Endothelial cell of umbilical vein (primary cell): ENCODE measurements at regions not wholly inside any gene's neighbourhood (a gene's known extent, or its start where the extent isn't known, plus 50 kb on each side); places are given as distances from the start of the nearest gene placed in this dataset.

Experiments used
- BruUV-seq: library from RNA; stranded (reverse); fragments of 400-500 nt; replicated peaks from 2 replicates; lab custom pipeline; 2021; lab: Mats Ljungman, UMichigan
- CTCF ChIA-PET: fragments of 300-600, 350-600 bp; sonication (Branson Sonifier 250); formaldehyde crosslinking; loops from one replicate; lab custom pipeline; 2021; ENCODE audit warnings: antibody characterized with exemption, inconsistent platforms; lab: Charles Lee
- POLR2A ChIA-PET: fragments of 300-600, 350-600 bp; sonication (Branson Sonifier 250); formaldehyde crosslinking; loops from one replicate; lab custom pipeline; 2021; ENCODE audit warnings: antibody characterized with exemption, inconsistent platforms; lab: Charles Lee
- DNase-seq: peaks from one replicate; pipeline ENCODE4 v3.0.0-alpha.2; 2011; ENCODE audit warnings: low read depth, low spot score
- FAIRE-seq: peaks from 2 replicates; lab custom pipeline; 2011; peaks lifted over from hg19 to GRCh38; lab: Jason Lieb, UNC
- H2AFZ ChIP-seq: 2 replicates; pipeline ENCODE4 v1.6.0; 2012; ENCODE audit warnings: low read depth, low read length, control low read depth, inconsistent platforms
- H3K27ac ChIP-seq: 2 replicates; pipeline ENCODE4 v1.5.1; 2011; ENCODE audit warnings: low read depth, mild to moderate bottlenecking, control low read depth, low read length, moderate library complexity; ENCODE audit not compliant: insufficient read depth
- H3K27me3 ChIP-seq, 2 experiments: 2 replicates each; pipeline versions ENCODE4 v1.6.0 to v1.6.1; 2011; ENCODE audit warnings: low read length in 2 of 2, mixed read lengths in 1 of 2; ENCODE audit not compliant: control insufficient read depth in 2 of 2, insufficient read depth in 2 of 2
- H3K36me3 ChIP-seq, 2 experiments: 2 replicates in 1 of 2; 3 replicates in 1 of 2; pipeline ENCODE4 v1.5.1; 2011; ENCODE audit warnings: low read length in 2 of 2, mild to moderate bottlenecking in 1 of 2, moderate library complexity in 1 of 2; ENCODE audit not compliant: control insufficient read depth in 2 of 2, insufficient read depth in 2 of 2; ENCODE audit errors: extremely low read depth in 1 of 2
- H3K4me1 ChIP-seq: 3 replicates; pipeline ENCODE4 v1.5.1; 2011; ENCODE audit warnings: mild to moderate bottlenecking, low read length; ENCODE audit not compliant: control insufficient read depth, insufficient read depth; ENCODE audit errors: extremely low read depth
- H3K4me2 ChIP-seq: 2 replicates; pipeline ENCODE4 v1.6.1; 2011; ENCODE audit warnings: low read length, control low read depth, mixed read lengths; ENCODE audit not compliant: insufficient read depth
- H3K4me3 ChIP-seq, 3 experiments: fragments of 200-600 bp in 1 of 3; sonication (generic), shearing (Covaris generic) in 1 of 3; replicated peaks in 1 of 3; 2 replicates each; pipeline ENCODE4 v1.5.1; 2011 to 2016; ENCODE audit warnings: control low read depth in 3 of 3, low read length in 3 of 3, mild to moderate bottlenecking in 2 of 3, inconsistent platforms in 1 of 3, low read depth in 1 of 3, moderate library complexity in 1 of 3; ENCODE audit not compliant: insufficient read depth in 1 of 3
- H3K79me2 ChIP-seq: 2 replicates; pipeline ENCODE4 v1.6.0; 2012; ENCODE audit warnings: low read length, inconsistent platforms; ENCODE audit not compliant: control insufficient read depth, insufficient read depth
- H3K9ac ChIP-seq: replicated peaks from 2 replicates; pipeline ENCODE3; 2011; ENCODE audit warnings: low read length, control low read depth; ENCODE audit not compliant: insufficient read depth; ENCODE audit errors: extremely low read depth
- H3K9me1 ChIP-seq: replicated peaks from 3 replicates; pipeline ENCODE4 v1.6.0; 2011; ENCODE audit warnings: mild to moderate bottlenecking, low read length; ENCODE audit not compliant: control insufficient read depth, insufficient read depth; ENCODE audit errors: extremely low read depth
- H3K9me3 ChIP-seq: replicated peaks from 2 replicates; pipeline ENCODE4 v1.5.1; 2012; ENCODE audit warnings: low read length, inconsistent platforms; ENCODE audit not compliant: control insufficient read depth, insufficient read depth
- H4K20me1 ChIP-seq: replicated peaks from 2 replicates; pipeline ENCODE3; 2011; ENCODE audit warnings: mild to moderate bottlenecking, low read length; ENCODE audit not compliant: control insufficient read depth, insufficient read depth; ENCODE audit errors: extremely low read depth
- EZH2 ChIP-seq: IDR thresholded peaks from 2 replicates; pipeline ENCODE4 v1.6.1; 2012; ENCODE audit warnings: borderline replicate concordance, low read depth, mild to moderate bottlenecking, moderate library complexity, low read length, inconsistent platforms; ENCODE audit not compliant: severe bottlenecking
- FOS ChIP-seq: IDR thresholded peaks from 2 replicates; pipeline ENCODE4 v1.6.1; 2011; ENCODE audit warnings: mild to moderate bottlenecking, low read length, moderate library complexity, borderline replicate concordance; ENCODE audit not compliant: insufficient read depth
- GATA2 ChIP-seq: IDR thresholded peaks from 2 replicates; pipeline ENCODE4 v1.7.0; 2011; ENCODE audit warnings: low read depth, mild to moderate bottlenecking, moderate library complexity, mixed read lengths, low read length; ENCODE audit not compliant: insufficient read length, insufficient read depth
- JUN ChIP-seq: IDR thresholded peaks from 2 replicates; pipeline ENCODE4 v1.6.1; 2011; ENCODE audit warnings: borderline replicate concordance, low read depth; ENCODE audit not compliant: insufficient read length, insufficient read depth
- MYC ChIP-seq: IDR thresholded peaks from one replicate; pipeline ENCODE4 v1.6.1; 2011; ENCODE audit warnings: mild to moderate bottlenecking, low read depth, low read length
- POLR2A ChIP-seq: IDR thresholded peaks from 2 replicates; pipeline ENCODE4 v1.6.1; 2012; ENCODE audit warnings: low read depth, mild to moderate bottlenecking, control low read depth, low read length
- POLR2AphosphoS5 ChIP-seq: IDR thresholded peaks from 2 replicates; pipeline ENCODE4 v1.6.1; 2012; ENCODE audit warnings: low read depth, mild to moderate bottlenecking, control low read depth, low read length, moderate library complexity; ENCODE audit not compliant: insufficient read depth
- dilution Hi-C: fragments of 300-500 bp; cut with MboI; formaldehyde crosslinking; loops from one replicate; pipeline ENCODE4 v1.15.0; 2019; ENCODE audit warnings: low sequenced_read_pairs; ENCODE audit not compliant: extremely low pct_ligation_motif_present
- intact Hi-C: fragments of 100-400 bp; cut with micrococcal nuclease; formaldehyde crosslinking; loops from one replicate; pipeline ENCODE4 v1.10.0; 2022
- TF ChIP-seq, protein P1 (sequence below): IDR thresholded peaks from 2 replicates; pipeline ENCODE4 v1.6.1; 2011; ENCODE audit not compliant: insufficient read depth, insufficient read length
- TF ChIP-seq, protein P2 (sequence below), 2 donors: IDR thresholded peaks; 1 replicate in 1 of 2; 2 replicates in 1 of 2; pipeline ENCODE4 v1.5.1; 2011; ENCODE audit warnings: low read length in 2 of 2, mild to moderate bottlenecking in 2 of 2, moderate library complexity in 2 of 2, control low read depth in 1 of 2, inconsistent platforms in 1 of 2, low read depth in 1 of 2; ENCODE audit not compliant: insufficient read depth in 1 of 2; ENCODE audit errors: extremely low read depth in 1 of 2

DNA sequence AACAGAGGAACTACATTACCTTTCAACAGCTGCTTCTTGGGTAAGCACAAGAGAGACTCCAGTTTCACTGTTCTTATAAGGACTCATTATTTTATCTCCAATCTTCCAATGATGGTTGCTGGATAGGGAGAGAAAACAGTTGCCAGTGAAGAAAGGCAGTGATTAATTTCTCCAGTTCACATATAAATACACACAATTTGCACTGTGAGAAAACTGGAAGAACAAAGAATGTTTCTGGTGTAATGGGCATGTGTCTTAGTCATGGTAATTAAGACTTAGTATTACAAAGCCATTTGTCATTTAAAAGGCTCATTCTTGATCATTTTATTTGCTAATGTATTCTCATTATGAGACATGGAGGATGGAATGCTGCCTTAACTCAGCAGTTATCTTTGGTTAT lies 78.0 kb upstream of the FAR2 start:
- Histone ChIP-seq H3K4me2 (no peak overlapping the region), H3K4me1 (peaks cover 6% of the 10 kb centered on the region), H2AFZ (no peak overlapping the region), H3K27me3 (peaks cover 2 to 12% of the 10 kb centered on the region in 2 experiments), H3K4me3 (no peak overlapping the region), H3K9ac (no peak overlapping the region), H3K79me2 (no peaks in the 10 kb centered on the region), H3K9me3 (no peaks in the 10 kb centered on the region), H4K20me1 (no peaks in the 10 kb centered on the region), H3K27ac (no peak overlapping the region), H3K36me3 (no peaks in the 10 kb centered on the region), H3K9me1 (no peaks in the 10 kb centered on the region)
- CTCF ChIA-PET = interaction anchor here (1.1 to 3.9 kb wide), 3 partner anchors 17 to 246 kb away, joined by 3 to 35 read pairs (median 4); no protein-coding TSS in a partner anchor
- no peak for FAIRE-seq
- intact Hi-C loops = no loop called here
- dilution Hi-C loops = no loop called here
- TF ChIP-seq JUN (no peak), MYC (no peak), POLR2AphosphoS5 (no peak), EZH2 (no peak), FOS (no peak), POLR2A (no peak), GATA2 (no peak)
- TF ChIP-seq, protein P1, sequence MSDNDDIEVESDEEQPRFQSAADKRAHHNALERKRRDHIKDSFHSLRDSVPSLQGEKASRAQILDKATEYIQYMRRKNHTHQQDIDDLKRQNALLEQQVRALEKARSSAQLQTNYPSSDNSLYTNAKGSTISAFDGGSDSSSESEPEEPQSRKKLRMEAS = no peak
- TF ChIP-seq, protein P2, sequence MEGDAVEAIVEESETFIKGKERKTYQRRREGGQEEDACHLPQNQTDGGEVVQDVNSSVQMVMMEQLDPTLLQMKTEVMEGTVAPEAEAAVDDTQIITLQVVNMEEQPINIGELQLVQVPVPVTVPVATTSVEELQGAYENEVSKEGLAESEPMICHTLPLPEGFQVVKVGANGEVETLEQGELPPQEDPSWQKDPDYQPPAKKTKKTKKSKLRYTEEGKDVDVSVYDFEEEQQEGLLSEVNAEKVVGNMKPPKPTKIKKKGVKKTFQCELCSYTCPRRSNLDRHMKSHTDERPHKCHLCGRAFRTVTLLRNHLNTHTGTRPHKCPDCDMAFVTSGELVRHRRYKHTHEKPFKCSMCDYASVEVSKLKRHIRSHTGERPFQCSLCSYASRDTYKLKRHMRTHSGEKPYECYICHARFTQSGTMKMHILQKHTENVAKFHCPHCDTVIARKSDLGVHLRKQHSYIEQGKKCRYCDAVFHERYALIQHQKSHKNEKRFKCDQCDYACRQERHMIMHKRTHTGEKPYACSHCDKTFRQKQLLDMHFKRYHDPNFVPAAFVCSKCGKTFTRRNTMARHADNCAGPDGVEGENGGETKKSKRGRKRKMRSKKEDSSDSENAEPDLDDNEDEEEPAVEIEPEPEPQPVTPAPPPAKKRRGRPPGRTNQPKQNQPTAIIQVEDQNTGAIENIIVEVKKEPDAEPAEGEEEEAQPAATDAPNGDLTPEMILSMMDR (IDR thresholded peaks at IDR 0.05; ENCODE audit: extremely low read depth in 1 of 2, insufficient read depth in 1 of 2, low read depth in 1 of 2, low read length in 2 of 2) = no peak
- no TSS peak for BruUV-seq
- POLR2A ChIA-PET = no interaction called here
- no peak for DNase-seq
